ENCODE measurements at regions not wholly inside any gene's neighbourhood (a gene's known extent, or its start where the extent isn't known, plus 50 kb on each side); places are given as distances from the start of the nearest gene placed in this dataset.

DNA sequence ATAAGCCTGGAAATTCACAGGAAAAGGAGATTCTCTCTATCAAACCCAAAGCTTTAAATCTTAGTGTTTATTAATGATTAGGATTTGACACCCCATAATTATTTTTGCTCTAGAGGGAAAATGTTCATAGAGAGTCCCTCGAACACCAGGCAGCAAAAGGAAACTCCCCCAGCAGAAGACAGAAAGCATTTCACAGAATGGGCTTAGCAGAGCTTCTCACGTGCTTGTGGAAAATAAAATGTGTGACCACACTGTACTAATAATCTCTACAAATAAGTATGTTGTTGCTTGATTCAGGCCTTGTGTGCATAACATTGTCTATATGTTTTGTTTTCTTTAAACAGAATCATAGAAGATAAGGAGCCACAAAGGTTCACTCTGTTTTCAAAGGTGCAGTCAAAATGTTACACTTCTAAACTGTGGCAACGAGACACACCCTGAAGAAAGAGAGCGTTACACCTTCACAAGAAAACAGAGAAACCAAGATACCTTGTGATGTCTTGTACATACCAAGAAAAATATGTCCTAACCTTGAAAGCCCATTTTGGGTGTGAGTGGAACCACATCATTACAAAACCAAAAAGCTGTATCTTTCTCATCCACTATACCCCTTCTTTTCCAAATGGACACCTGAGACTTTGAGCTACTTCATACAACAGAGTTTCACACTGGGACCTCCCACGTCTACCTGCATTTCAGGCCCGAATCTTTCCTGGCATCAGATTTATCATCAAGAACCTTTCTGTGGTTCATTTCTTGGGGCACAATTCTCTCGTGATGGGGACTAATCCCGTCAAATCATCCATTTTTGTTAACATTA is 282.5 kb downstream of the ETS1 start:
- TF ChIP-seq EZH2 (IDR thresholded peaks at IDR 0.05; ENCODE audit: borderline replicate concordance, insufficient read depth, low read depth, low read length, poor library complexity, severe bottlenecking): no peak
- TF ChIP-seq, protein P1, sequence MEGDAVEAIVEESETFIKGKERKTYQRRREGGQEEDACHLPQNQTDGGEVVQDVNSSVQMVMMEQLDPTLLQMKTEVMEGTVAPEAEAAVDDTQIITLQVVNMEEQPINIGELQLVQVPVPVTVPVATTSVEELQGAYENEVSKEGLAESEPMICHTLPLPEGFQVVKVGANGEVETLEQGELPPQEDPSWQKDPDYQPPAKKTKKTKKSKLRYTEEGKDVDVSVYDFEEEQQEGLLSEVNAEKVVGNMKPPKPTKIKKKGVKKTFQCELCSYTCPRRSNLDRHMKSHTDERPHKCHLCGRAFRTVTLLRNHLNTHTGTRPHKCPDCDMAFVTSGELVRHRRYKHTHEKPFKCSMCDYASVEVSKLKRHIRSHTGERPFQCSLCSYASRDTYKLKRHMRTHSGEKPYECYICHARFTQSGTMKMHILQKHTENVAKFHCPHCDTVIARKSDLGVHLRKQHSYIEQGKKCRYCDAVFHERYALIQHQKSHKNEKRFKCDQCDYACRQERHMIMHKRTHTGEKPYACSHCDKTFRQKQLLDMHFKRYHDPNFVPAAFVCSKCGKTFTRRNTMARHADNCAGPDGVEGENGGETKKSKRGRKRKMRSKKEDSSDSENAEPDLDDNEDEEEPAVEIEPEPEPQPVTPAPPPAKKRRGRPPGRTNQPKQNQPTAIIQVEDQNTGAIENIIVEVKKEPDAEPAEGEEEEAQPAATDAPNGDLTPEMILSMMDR (IDR thresholded peaks at IDR 0.05): no peak
- H3K4me3 ChIP-seq (ENCODE audit: control extremely low read depth in 1 of 5, extremely low read depth in 1 of 5, insufficient read depth in 1 of 5, low read depth in 2 of 5, low read length in 4 of 5): no peak overlapping the region
- H3K27me3 Mint-ChIP-seq: no peaks in the 10 kb centered on the region

DNA sequence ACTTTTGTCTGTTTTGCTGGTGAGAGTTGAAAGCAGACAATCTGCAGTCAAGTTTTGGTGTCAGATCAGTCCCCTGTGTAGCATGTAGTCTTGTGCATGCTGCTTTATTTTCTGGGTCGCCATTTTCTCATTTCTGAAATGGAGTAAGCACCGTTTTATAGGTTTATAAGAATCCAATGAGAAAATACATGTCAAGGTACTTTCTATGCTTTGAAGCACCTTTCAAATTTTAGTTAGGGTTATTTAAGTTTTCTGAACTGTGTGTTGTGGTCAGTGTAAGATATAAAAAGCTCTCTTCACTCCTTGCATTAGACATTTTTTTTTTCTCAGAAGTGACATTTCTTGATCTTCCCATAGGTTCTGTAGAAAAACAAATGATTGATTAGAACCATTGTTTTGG is 283.2 kb downstream of the ETS1 start:
- H3K9me3 Mint-ChIP-seq (ENCODE audit: insufficient read depth): no peaks in the 10 kb centered on the region
- TF ChIP-seq, protein P1 (IDR thresholded peaks at IDR 0.05): no peak
- no peak overlapping the region for H3K4me2 ChIP-seq (replicated peaks; ENCODE audit: low read depth, low read length, poor library complexity, severe bottlenecking)
- no peaks in the 10 kb centered on the region for H4K20me1 ChIP-seq (ENCODE audit: control insufficient read depth, insufficient read depth, low read length, poor library complexity, severe bottlenecking)
- H3K4me1 Mint-ChIP-seq: peaks cover 63% of the 10 kb centered on the region
- ChIA-PET CTCF (no interaction called here), POLR2A (no interaction called here)
- H3K4me3 ChIP-seq (ENCODE audit: control extremely low read depth in 1 of 5, extremely low read depth in 1 of 5, insufficient read depth in 1 of 5, low read depth in 2 of 5, low read length in 4 of 5): no peak overlapping the region
- H3K27ac ChIP-seq (ENCODE audit: low read length in 2 of 2): no peak overlapping the region
- no CpG with 5 or more reads among the region's 2 CpGs for WGBS (ENCODE audit: insufficient coverage)
- H3K27ac Mint-ChIP-seq: no peak overlapping the region
- no peak overlapping the region for H3K4me3 Mint-ChIP-seq
- no peaks in the 10 kb centered on the region for H3K27me3 ChIP-seq (replicated peaks in 1 of 4; ENCODE audit: control extremely low read depth in 1 of 4, control insufficient read depth in 3 of 4, insufficient read depth in 4 of 4, low read length in 3 of 4)
- H2AFZ ChIP-seq (ENCODE audit: insufficient read depth, low read depth, low read length, poor library complexity, severe bottlenecking): no peak overlapping the region
- H3K27me3 Mint-ChIP-seq: no peaks in the 10 kb centered on the region
- no peak overlapping the region for H3K9ac ChIP-seq (ENCODE audit: low read length)
- DNase-seq (no peak), ATAC-seq (ENCODE audit: low read depth) (no peak)
- no peaks in the 10 kb centered on the region for H3K79me2 ChIP-seq (ENCODE audit: control insufficient read depth, insufficient read depth, low read length)
- H3K36me3 ChIP-seq (replicated peaks in 1 of 2; ENCODE audit: control extremely low read depth in 1 of 2, control insufficient read depth in 1 of 2, extremely low read depth in 1 of 2, insufficient read depth in 2 of 2, low read length in 1 of 2): no peaks in the 10 kb centered on the region
- no peaks in the 10 kb centered on the region for H3K9me3 ChIP-seq (ENCODE audit: control extremely low read depth in 1 of 3, control insufficient read depth in 2 of 3, insufficient read depth in 1 of 3, low read length in 2 of 3)
- intact Hi-C loops (cut with micrococcal nuclease): no loop called here
- peaks cover 60 to 61% of the 10 kb centered on the region in 2 donors for H3K4me1 ChIP-seq (ENCODE audit: control insufficient read depth in 2 of 2, insufficient read depth in 2 of 2, low read length in 2 of 2)

More for the DNA sequence above, 282.5 kb downstream of the ETS1 start:
- Histone ChIP-seq H3K79me2 (ENCODE audit: control insufficient read depth, insufficient read depth, low read length) (no peaks in the 10 kb centered on the region), H2AFZ (ENCODE audit: insufficient read depth, low read depth, low read length, poor library complexity, severe bottlenecking) (no peak overlapping the region), H3K27me3 (replicated peaks in 1 of 4; ENCODE audit: control extremely low read depth in 1 of 4, control insufficient read depth in 3 of 4, insufficient read depth in 4 of 4, low read length in 3 of 4) (no peaks in the 10 kb centered on the region), H4K20me1 (ENCODE audit: control insufficient read depth, insufficient read depth, low read length, poor library complexity, severe bottlenecking) (no peaks in the 10 kb centered on the region), H3K9me3 (ENCODE audit: control extremely low read depth in 1 of 3, control insufficient read depth in 2 of 3, insufficient read depth in 1 of 3, low read length in 2 of 3) (no peaks in the 10 kb centered on the region), H3K9ac (ENCODE audit: low read length) (no peak overlapping the region), H3K27ac (ENCODE audit: low read length in 2 of 2) (no peak overlapping the region), H3K4me2 (replicated peaks; ENCODE audit: low read depth, low read length, poor library complexity, severe bottlenecking) (peak overlapping the region; percentile 30), H3K4me1 (ENCODE audit: control insufficient read depth in 2 of 2, insufficient read depth in 2 of 2, low read length in 2 of 2) (peaks cover 53 to 54% of the 10 kb centered on the region in 2 donors), H3K36me3 (replicated peaks in 1 of 2; ENCODE audit: control extremely low read depth in 1 of 2, control insufficient read depth in 1 of 2, extremely low read depth in 1 of 2, insufficient read depth in 2 of 2, low read length in 1 of 2) (no peaks in the 10 kb centered on the region)
- POLR2A ChIA-PET: no interaction called here
- WGBS (ENCODE audit: insufficient coverage): 85% methylated on average over 3 of the region's 8 CpGs
- CTCF ChIA-PET: interaction anchor here (1.4 kb wide), 1 partner anchor 13 kb away, joined by 3 read pairs; no protein-coding TSS in a partner anchor
- ATAC-seq (ENCODE audit: low read depth) (no peak), DNase-seq (no peak)
- H3K9me3 Mint-ChIP-seq (ENCODE audit: insufficient read depth): no peaks in the 10 kb centered on the region
- peak overlapping the region; percentile 28 for H3K27ac Mint-ChIP-seq
- intact Hi-C loops (cut with micrococcal nuclease): no loop called here
- H3K4me1 Mint-ChIP-seq: peaks cover 56% of the 10 kb centered on the region
- peak overlapping the region; percentile 30 for H3K4me3 Mint-ChIP-seq

All from B cell (primary cell).